ENCODE measurements at regions not wholly inside any gene's neighbourhood (a gene's known extent, or its start where the extent isn't known, plus 50 kb on each side); places are given as distances from the start of the nearest gene placed in this dataset.

DNA sequence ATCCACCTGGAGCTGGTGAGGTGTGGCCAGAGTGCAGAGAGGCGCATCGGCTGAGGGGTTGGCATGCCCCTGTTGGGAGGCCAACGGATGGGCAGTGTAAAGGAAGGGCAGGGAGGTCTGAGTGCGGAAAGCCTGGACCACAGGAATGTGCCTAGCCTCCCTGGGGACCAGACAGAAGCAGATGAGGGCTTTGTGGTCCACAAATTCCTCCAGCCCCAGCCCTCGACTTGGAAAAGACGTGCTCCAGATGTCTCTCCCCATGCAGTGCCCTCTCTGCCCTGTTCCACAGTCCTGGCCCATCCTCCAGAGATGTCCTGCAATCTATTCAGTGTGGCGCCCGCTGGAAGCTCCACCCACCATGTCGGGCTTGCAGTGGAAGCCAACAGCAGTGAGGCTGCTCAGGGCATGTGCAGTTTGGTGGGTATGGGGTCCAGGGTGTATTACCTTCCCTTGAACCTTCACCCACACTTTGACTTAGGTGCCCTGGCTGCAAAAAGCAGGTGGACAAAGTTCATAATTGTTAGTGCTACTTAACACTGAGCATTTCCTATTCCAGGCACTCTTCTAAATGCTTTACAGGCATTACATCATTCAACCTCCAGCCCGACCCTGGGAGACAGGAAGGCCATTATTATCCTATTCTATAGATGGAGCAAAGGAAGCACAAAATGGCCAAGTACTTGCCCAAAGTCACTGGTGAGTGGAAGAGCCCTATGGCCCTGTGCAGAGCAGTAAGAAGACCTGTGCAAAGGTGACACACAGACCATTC lies 120.2 kb upstream of the SLC25A48 start:
- TF ChIP-seq FOXK2 (IDR thresholded peaks at IDR 0.05) (no peak), ELF4 (IDR thresholded peaks at IDR 0.05) (no peak), TARDBP (IDR thresholded peaks at IDR 0.05) (no peak)

Measured in HEK293T (cell line).